ENCODE measurements at regions not wholly inside any gene's neighbourhood (a gene's known extent, or its start where the extent isn't known, plus 50 kb on each side); places are given as distances from the start of the nearest gene placed in this dataset.

DNA sequence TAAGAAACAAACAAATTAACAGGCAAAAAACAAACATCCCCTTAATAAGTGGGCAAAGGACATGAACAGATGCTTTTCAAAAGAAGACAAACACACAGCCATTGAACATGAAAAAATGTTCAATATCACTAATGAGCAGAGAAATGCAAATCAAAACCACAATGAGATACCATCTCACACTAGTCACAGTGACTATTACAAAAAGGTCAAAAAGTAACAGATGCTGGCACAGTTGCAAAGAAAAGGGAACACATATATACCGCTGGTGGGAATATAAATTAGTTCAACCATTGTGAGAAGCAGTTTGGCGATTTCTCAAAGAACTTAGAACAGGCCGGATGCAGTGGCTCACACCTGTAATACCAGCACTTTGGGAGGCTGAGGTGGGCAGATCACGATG lies 146.1 kb upstream of the NEIL3 start:
- TF ChIP-seq EED (CRISPR knock-in tag; IDR thresholded peaks at IDR 0.05) (no peak), TAF1 (CRISPR knock-in tag; IDR thresholded peaks at IDR 0.05) (no peak), RXRB (CRISPR knock-in tag; IDR thresholded peaks at IDR 0.05; ENCODE audit: borderline replicate concordance) (no peak), U2AF1 (optimal IDR thresholded peaks at IDR 0.05; ENCODE audit: low read depth, low read length) (no peak), CHCHD3 (CRISPR knock-in tag; IDR thresholded peaks at IDR 0.05) (no peak), MTA3 (CRISPR knock-in tag; IDR thresholded peaks at IDR 0.05) (no peak)
- TF ChIP-seq, protein P1, sequence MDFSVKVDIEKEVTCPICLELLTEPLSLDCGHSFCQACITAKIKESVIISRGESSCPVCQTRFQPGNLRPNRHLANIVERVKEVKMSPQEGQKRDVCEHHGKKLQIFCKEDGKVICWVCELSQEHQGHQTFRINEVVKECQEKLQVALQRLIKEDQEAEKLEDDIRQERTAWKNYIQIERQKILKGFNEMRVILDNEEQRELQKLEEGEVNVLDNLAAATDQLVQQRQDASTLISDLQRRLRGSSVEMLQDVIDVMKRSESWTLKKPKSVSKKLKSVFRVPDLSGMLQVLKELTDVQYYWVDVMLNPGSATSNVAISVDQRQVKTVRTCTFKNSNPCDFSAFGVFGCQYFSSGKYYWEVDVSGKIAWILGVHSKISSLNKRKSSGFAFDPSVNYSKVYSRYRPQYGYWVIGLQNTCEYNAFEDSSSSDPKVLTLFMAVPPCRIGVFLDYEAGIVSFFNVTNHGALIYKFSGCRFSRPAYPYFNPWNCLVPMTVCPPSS (IDR thresholded peaks at IDR 0.05), result no peak
- TF ChIP-seq, protein P2, sequence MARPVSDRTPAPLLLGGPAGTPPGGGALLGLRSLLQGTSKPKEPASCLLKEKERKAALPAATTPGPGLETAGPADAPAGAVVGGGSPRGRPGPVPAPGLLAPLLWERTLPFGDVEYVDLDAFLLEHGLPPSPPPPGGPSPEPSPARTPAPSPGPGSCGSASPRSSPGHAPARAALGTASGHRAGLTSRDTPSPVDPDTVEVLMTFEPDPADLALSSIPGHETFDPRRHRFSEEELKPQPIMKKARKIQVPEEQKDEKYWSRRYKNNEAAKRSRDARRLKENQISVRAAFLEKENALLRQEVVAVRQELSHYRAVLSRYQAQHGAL (CRISPR knock-in tag; IDR thresholded peaks at IDR 0.05; ENCODE audit: not compliant biosample characterization), result no peak
